ENCODE measurements at regions not wholly inside any gene's neighbourhood (a gene's known extent, or its start where the extent isn't known, plus 50 kb on each side); places are given as distances from the start of the nearest gene placed in this dataset.

DNA sequence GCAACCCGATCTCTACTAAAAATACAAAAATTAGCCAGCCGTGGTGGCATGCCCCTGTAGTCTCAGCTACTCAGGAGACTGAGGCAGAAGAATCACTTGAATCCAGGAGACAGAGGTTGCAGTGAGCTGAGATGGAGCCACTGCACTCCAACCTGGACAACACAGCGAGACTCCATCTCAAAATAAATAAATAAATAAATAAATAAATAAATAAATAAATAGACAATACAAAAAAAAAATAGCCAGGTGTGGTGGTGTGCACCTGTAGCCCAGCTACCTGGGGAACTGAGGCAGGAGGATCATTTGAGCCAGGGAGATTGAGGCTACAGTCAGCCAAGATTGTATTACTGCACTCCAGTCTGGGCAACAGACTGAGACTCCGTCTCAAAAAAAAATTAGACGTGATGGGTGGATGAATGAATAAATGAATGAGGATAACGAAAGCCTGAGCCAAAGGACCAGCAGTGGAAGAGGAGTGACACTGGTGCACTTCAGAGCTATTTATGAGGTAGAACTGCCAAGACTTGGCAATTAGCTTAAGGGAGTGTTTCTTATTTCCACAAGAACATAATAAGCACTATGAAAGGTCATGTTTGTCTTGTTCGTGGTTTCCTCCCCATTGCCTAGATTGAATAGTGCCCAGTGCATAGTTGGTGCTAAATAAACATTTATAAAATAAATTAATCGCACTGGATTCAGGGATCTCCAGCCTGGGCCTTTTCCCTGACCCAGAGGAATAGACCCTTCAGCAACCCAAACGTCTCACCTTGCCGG is 232.2 kb downstream of the IDS start:
- TF ChIP-seq EZH2 (IDR thresholded peaks at IDR 0.05) (no peak), CTCF (IDR thresholded peaks at IDR 0.05) (no peak)

All from neural progenitor cell (in vitro differentiated cells).